ENCODE measurements at regions not wholly inside any gene's neighbourhood (a gene's known extent, or its start where the extent isn't known, plus 50 kb on each side); places are given as distances from the start of the nearest gene placed in this dataset.

GRCh38 chr20:22752324-22752723 lies 168.0 kb upstream of the FOXA2 start:
- TF ChIP-seq CTCF (IDR thresholded peaks at IDR 0.05; ENCODE audit: poor library complexity) (no peak), EZH2 (IDR thresholded peaks at IDR 0.05; ENCODE audit: borderline replicate concordance) (no peak)

Data from hepatocyte (in vitro differentiated cells).